Neural progenitor cell (in vitro differentiated cells): ENCODE measurements at regions not wholly inside any gene's neighbourhood (a gene's known extent, or its start where the extent isn't known, plus 50 kb on each side); places are given as distances from the start of the nearest gene placed in this dataset.
A peak's percentile ranks its signal among the peaks of the same experiment; 100 is the strongest.

Experiments
- DNase-seq: peaks from one replicate; pipeline ENCODE4 v3.0.0-alpha.2; 2016; ENCODE audit warnings: low spot score
- H2AFZ ChIP-seq: fragments of 200-600 bp; sonication (generic); replicated peaks from 2 replicates; pipeline ENCODE4 v1.6.1; 2016; ENCODE audit warnings: antibody characterized with exemption
- H3F3A ChIP-seq: fragments of 200-600 bp; sonication (generic); 2 replicates; pipeline ENCODE4 v1.6.1; 2016; ENCODE audit warnings: antibody characterized with exemption, low read depth
- H3K27ac ChIP-seq: fragments of 200-600 bp; sonication (generic); 2 replicates; pipeline ENCODE4 v1.5.1; 2016; ENCODE audit warnings: mild to moderate bottlenecking
- H3K27me3 ChIP-seq: fragments of 200-600 bp; sonication (generic); 2 replicates; pipeline ENCODE4 v1.6.1; 2016; ENCODE audit warnings: mild to moderate bottlenecking, moderate library complexity
- H3K36me3 ChIP-seq: fragments of 200-600 bp; sonication (generic); 2 replicates; pipeline ENCODE4 v1.5.1; 2016
- H3K4me1 ChIP-seq: fragments of 200-600 bp; sonication (generic); 2 replicates; pipeline ENCODE4 v1.6.1; 2016; ENCODE audit warnings: mixed run types
- H3K4me2 ChIP-seq: fragments of 200-600 bp; sonication (generic); 2 replicates; pipeline ENCODE4 v1.6.1; 2016
- H3K4me3 ChIP-seq: fragments of 200-600 bp; sonication (generic); 2 replicates; pipeline ENCODE4 v1.5.1; 2016
- H3K79me2 ChIP-seq: fragments of 200-600 bp; sonication (generic); 2 replicates; pipeline ENCODE4 v1.6.1; 2016; ENCODE audit warnings: low read depth
- H3K9ac ChIP-seq: fragments of 200-600 bp; sonication (generic); 2 replicates; pipeline ENCODE4 v1.6.1; 2016
- H3K9me3 ChIP-seq: fragments of 200-600 bp; sonication (generic); 2 replicates; pipeline ENCODE4 v1.5.1; 2016; ENCODE audit warnings: low read depth
- H4K20me1 ChIP-seq: fragments of 200-600 bp; sonication (generic); 2 replicates; pipeline ENCODE4 v1.6.1; 2016; ENCODE audit warnings: low read depth
- H3K27ac Mint-ChIP-seq: 3 replicates; pipeline ENCODE4 v1.8.0; 2021; ENCODE audit warnings: mixed read lengths
- H3K27me3 Mint-ChIP-seq: 2 replicates; pipeline ENCODE4 v1.8.0; 2022; ENCODE audit warnings: low read depth, mild to moderate bottlenecking, inconsistent platforms, moderate library complexity, mixed read lengths; ENCODE audit not compliant: insufficient read depth
- H3K36me3 Mint-ChIP-seq: 3 replicates; pipeline ENCODE4 v1.8.0; 2021; ENCODE audit warnings: mixed read lengths
- H3K4me1 Mint-ChIP-seq: 3 replicates; pipeline ENCODE4 v1.8.0; 2021; ENCODE audit warnings: mixed read lengths
- H3K4me3 Mint-ChIP-seq: 3 replicates; pipeline ENCODE4 v1.8.0; 2021; ENCODE audit warnings: mild to moderate bottlenecking, moderate library complexity, mixed read lengths
- H3K9me3 Mint-ChIP-seq: 3 replicates; pipeline ENCODE4 v1.8.0; 2020; ENCODE audit warnings: mixed read lengths
- CTCF ChIP-seq: fragments of 200-600 bp; sonication (generic); IDR thresholded peaks from 2 replicates; pipeline ENCODE4 v1.5.1; 2017; ENCODE audit warnings: antibody characterized with exemption, mild to moderate bottlenecking
- EZH2 ChIP-seq: fragments of 200-600 bp; sonication (generic); IDR thresholded peaks from 2 replicates; pipeline ENCODE4 v1.6.1; 2017; ENCODE audit warnings: antibody characterized with exemption, mild to moderate bottlenecking, moderate library complexity
- EZH2phosphoT487 ChIP-seq: fragments of 200-600 bp; sonication (generic); IDR thresholded peaks from 2 replicates; pipeline ENCODE4 v1.6.1; 2017; ENCODE audit warnings: antibody characterized with exemption

DNA sequence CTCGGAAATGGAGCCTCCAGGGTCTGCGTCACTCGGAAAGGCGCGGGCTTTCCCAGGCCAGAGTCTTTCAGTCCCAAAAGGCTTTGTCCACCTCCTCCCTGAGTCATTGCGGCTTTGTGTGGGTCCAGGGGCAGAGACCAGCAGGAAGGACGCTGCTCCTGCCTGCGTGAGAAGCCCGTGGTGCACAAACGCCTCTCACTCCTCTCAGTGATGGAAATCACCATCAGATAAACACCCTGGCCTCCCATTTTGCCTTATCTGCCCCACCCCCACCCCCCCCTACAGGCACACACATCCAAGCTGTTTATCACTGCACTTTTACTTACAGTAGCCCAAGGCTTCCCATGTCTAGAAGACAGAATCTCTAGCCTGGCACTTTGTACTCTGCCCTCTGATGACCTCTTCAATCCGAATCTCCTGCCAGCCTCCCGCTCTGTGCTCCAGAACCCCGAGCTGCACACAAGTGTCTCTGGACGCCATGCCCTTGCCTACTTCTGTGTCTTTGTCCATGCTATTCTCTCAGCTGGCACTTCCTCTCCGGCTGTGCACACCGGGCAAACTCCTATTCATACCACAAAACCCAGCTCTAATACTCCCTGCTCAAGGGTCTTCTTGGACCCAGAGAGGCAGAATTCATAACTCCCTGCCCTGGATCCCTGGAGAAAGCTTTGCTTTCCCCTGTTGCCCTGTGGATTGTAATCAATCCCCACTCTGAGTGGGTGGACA lies 954.6 kb downstream of the TBC1D22A start:
- Mint-ChIP-seq H3K27ac (no peak overlapping the region), H3K4me1 (peaks cover 17% of the 10 kb centered on the region), H3K36me3 (no peaks in the 10 kb centered on the region), H3K4me3 (no peak overlapping the region), H3K9me3 (peaks cover 11% of the 10 kb centered on the region), H3K27me3 (peaks cover 3% of the 10 kb centered on the region)
- no peak for DNase-seq
- no peak overlapping the region for H3K4me3 ChIP-seq
- TF ChIP-seq EZH2phosphoT487 (no peak), CTCF (no peak), EZH2 (no peak)
- no peaks in the 10 kb centered on the region for H3F3A ChIP-seq
- H3K36me3 ChIP-seq = no peaks in the 10 kb centered on the region
- H3K4me1 ChIP-seq = peaks cover 4% of the 10 kb centered on the region
- H3K4me2 ChIP-seq = no peak overlapping the region
- no peak overlapping the region for H3K9ac ChIP-seq
- H3K79me2 ChIP-seq = no peaks in the 10 kb centered on the region
- no peak overlapping the region for H3K27ac ChIP-seq
- no peaks in the 10 kb centered on the region for H3K9me3 ChIP-seq
- H2AFZ ChIP-seq = no peak overlapping the region
- no peaks in the 10 kb centered on the region for H3K27me3 ChIP-seq
- H4K20me1 ChIP-seq = no peaks in the 10 kb centered on the region

DNA sequence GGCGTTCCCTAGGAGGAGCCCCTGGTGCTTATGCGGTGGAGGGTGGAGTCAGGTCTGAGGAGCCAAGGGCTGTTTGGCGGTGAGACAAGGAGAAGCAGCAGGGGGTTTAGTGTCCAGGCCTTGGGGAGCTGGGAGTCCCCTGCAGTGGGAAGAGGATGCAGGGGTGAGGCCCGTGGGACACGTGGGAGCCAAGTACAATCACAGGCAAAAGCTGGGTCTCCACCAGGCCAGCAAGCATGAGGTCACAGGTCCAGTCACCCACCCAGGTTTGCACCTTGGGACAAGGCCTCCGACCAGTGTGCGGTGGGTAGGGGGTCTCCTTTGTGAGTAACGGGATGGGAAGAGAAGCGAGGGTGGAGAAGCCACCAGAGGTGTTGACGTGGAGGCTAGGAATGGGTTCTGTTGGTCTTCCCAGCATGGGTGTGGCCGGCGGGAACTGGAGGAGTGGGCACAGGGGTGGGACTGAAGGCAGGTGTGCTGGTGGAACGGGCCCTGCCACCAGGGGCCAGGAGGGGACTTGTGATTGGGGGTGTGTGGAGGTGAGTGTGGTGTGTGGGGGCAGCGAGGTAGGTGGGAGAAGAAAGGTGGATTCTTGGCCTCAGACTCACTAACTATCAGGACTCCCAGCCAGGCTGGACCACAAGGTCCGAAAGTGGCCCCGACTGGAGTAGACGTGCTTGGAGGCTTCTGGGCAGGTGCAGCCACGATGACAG lies 953.6 kb downstream of the TBC1D22A start:
- Mint-ChIP-seq H3K36me3 (no peaks in the 10 kb centered on the region), H3K27me3 (peaks cover 3% of the 10 kb centered on the region), H3K9me3 (peaks cover 11% of the 10 kb centered on the region), H3K4me1 (peaks cover 17% of the 10 kb centered on the region), H3K27ac (no peak overlapping the region), H3K4me3 (no peak overlapping the region)
- H3K36me3 ChIP-seq = no peaks in the 10 kb centered on the region
- H3K9me3 ChIP-seq = no peaks in the 10 kb centered on the region
- no peaks in the 10 kb centered on the region for H4K20me1 ChIP-seq
- no peak overlapping the region for H3K9ac ChIP-seq
- H3K4me1 ChIP-seq = peaks cover 4% of the 10 kb centered on the region
- H3K79me2 ChIP-seq = no peaks in the 10 kb centered on the region
- H2AFZ ChIP-seq = no peak overlapping the region
- H3K4me2 ChIP-seq = no peak overlapping the region
- H3F3A ChIP-seq = no peaks in the 10 kb centered on the region
- no peak overlapping the region for H3K4me3 ChIP-seq
- H3K27ac ChIP-seq = no peak overlapping the region
- no peaks in the 10 kb centered on the region for H3K27me3 ChIP-seq
- DNase-seq = no peak
- TF ChIP-seq EZH2phosphoT487 (no peak), EZH2 (no peak), CTCF (no peak)

DNA sequence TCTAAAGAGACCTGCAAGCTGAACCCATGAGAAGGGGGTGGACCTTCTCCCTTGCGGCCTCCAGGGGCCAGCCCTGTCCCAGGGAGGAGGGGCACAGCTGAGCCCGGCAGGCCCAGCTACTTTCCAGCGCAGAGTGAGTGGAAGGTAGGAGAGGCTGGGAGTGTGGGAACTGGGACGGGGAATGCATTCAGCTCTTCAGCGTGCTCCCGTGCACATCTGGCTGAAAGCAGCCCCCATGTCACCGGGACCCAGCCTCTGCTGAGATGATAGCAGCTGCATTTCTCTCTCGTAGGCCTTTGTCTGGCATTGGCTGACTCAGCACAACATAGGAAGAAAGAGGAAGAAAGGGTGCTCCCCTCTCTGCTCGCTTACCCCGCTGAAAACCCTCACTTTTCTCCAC lies 951.5 kb downstream of the TBC1D22A start:
- Mint-ChIP-seq H3K27ac (no peak overlapping the region), H3K9me3 (peaks cover 6% of the 10 kb centered on the region), H3K36me3 (no peaks in the 10 kb centered on the region), H3K27me3 (no peaks in the 10 kb centered on the region), H3K4me3 (no peak overlapping the region), H3K4me1 (peaks cover 17% of the 10 kb centered on the region)
- no peak overlapping the region for H3K4me3 ChIP-seq
- no peak overlapping the region for H3K4me2 ChIP-seq
- H3K27me3 ChIP-seq = no peaks in the 10 kb centered on the region
- H3K27ac ChIP-seq = no peak overlapping the region
- no peaks in the 10 kb centered on the region for H3K36me3 ChIP-seq
- DNase-seq = peak; percentile 23
- no peak for TF ChIP-seq CTCF
- TF ChIP-seq EZH2 = no peak
- TF ChIP-seq EZH2phosphoT487 = no peak
- H3K4me1 ChIP-seq = peaks cover 4% of the 10 kb centered on the region
- H4K20me1 ChIP-seq = no peaks in the 10 kb centered on the region
- no peak overlapping the region for H3K9ac ChIP-seq
- no peaks in the 10 kb centered on the region for H3K9me3 ChIP-seq
- H3F3A ChIP-seq = no peaks in the 10 kb centered on the region
- H3K79me2 ChIP-seq = no peaks in the 10 kb centered on the region
- peak overlapping the region; percentile 82 for H2AFZ ChIP-seq
